GM20000 (cell line): ENCODE measurements at regions not wholly inside any gene's neighbourhood (a gene's known extent, or its start where the extent isn't known, plus 50 kb on each side); places are given as distances from the start of the nearest gene placed in this dataset.
"Not testable (repeated sequence)": the region's sequence is repeated elsewhere in the genome, so short reads cannot be mapped to it uniquely, and the experiment has no call there.

Source experiments
- DNase-seq: peaks from one replicate; pipeline ENCODE4 v3.0.0; 2012; ENCODE audit warnings: low spot score
- TF ChIP-seq, protein P1 (sequence below): IDR thresholded peaks from 2 replicates; pipeline ENCODE4 v1.5.1; 2012; ENCODE audit warnings: mild to moderate bottlenecking, control low read depth; ENCODE audit errors: extremely low read depth, missing control alignments

DNA sequence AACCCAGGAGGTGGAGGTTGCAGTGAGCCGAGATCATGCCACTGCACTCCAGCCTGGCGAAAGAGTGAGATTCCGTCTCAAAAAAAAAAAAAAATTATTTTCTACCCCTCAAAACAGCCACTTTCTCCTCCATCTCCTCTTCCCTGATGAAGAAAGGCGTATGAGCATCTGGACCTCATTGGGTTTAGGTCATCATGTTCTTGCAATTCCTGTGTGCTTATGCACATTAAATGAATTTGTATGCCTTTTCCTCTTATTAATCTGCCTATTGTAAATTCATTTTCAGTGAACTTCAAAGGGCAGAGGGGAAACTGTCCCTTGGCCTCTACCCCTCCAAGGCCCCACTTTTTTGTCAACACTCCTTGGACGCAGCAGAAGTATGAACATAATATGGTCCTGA is 117.8 kb downstream of the RPLP1 start:
- TF ChIP-seq, protein P1, sequence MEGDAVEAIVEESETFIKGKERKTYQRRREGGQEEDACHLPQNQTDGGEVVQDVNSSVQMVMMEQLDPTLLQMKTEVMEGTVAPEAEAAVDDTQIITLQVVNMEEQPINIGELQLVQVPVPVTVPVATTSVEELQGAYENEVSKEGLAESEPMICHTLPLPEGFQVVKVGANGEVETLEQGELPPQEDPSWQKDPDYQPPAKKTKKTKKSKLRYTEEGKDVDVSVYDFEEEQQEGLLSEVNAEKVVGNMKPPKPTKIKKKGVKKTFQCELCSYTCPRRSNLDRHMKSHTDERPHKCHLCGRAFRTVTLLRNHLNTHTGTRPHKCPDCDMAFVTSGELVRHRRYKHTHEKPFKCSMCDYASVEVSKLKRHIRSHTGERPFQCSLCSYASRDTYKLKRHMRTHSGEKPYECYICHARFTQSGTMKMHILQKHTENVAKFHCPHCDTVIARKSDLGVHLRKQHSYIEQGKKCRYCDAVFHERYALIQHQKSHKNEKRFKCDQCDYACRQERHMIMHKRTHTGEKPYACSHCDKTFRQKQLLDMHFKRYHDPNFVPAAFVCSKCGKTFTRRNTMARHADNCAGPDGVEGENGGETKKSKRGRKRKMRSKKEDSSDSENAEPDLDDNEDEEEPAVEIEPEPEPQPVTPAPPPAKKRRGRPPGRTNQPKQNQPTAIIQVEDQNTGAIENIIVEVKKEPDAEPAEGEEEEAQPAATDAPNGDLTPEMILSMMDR: no peak
- no peak for DNase-seq

DNA sequence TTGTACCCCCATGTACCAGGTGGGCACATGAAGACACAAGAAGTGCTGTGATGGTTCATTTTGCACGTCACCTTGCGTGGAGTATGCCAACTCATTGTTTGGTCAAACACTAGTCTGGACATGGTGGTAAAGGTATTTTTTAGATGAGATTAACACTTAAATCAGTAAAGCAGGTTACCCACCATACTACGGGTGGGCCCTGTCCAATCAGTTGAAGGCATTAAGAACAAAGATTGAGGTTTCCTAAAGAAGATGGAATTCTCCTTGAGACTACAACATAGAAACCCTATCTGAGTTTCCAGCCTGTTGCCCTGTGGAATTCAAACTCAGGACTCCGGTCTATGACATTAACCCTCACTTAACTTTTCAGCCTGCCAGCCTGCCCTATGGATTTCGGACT is 118.4 kb downstream of the RPLP1 start:
- TF ChIP-seq, protein P1: no peak
- DNase-seq: no peak

DNA sequence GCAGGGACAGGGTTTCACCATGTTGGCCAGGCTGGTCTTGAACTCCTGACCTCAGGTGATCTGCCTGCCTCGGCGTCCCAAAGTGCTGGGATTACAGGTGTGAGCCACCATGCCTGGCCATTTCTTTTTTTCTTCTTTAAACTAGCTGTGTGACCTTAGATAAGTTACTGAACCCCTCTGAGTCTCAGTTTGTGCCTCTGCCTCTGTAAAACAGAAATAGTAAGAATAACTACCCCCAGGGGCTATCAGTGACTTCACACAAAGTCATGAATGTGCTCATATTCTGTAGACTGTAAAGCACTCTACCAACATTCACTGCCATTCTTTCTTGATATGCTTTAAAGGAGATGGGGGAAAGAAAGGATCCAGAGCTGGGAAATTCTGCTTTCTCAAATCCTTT is 120.7 kb downstream of the RPLP1 start:
- not testable (repeated sequence) for DNase-seq

DNA sequence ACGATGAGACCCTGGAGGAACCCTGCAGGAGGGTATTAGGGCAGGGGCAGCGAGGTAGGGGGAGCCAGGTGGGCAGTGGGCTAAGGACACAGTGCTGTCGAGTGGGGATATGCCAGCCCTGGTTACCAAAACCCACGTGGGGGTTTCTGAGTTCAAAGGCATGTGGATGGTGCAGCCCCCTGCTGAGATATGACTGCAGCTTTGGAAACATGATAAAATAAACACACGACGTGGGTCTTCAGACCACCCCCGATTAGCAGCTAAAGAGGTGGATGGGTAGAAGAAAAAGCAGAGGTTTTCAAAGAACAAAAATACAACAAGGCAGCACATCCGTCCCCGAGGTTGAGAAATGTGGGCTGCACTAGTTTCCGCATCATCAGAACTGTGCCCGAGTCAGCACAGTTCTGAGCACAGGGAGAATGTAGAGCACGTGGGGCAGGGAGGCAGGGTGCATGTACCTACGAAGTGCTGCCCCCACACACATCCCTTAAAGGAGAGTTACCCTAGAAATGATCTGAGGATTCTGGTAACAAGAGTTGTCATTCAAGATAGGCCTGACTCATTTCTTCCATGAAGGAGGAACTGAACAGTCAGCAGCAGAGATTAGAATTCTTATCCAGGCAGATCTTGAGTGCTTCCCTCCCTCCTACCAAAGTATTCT is 121.3 kb downstream of the RPLP1 start:
- peak; percentile 40 for DNase-seq
- TF ChIP-seq, protein P1: no peak

DNA sequence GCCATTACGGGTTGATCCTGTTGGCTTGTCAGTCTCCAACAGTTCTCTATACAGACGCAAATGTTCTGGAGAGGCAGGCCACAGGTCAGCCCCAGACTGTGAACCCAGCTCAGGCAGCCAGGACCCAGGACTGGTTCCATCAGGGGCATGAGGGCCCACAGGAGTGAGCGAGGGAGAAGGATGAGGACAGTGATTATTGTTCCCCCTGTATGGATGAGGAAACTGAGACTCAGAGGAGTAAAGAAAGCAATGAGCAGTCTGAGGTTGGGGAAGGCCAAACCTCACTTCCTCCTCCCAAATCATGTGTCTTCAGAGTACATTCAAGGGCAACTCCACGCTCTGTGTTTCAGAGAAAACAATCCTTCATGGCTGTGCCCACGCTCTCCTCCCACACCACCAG is 121.9 kb downstream of the RPLP1 start:
- DNase-seq: no peak
- TF ChIP-seq, protein P1: no peak

DNA sequence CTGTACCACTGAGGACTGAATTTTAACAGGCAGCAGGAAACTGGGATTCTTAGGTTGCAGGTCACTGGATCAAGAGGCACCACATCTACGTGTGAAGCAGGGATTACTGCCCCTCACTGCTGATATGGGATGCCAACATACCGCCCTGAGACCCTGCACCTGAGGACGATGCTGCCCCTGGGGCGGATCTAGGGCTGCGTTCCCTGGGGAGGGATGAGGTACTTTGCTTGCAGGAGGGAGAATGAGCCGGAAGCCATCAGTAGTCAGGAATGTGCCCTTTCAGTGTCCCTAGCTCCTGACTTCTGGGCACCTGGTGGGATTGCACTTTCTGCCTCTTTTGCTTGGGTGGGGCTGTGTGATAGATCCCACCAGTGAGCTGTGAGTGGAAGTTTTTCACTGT is 122.8 kb downstream of the RPLP1 start:
- TF ChIP-seq, protein P1: no peak
- DNase-seq: no peak

DNA sequence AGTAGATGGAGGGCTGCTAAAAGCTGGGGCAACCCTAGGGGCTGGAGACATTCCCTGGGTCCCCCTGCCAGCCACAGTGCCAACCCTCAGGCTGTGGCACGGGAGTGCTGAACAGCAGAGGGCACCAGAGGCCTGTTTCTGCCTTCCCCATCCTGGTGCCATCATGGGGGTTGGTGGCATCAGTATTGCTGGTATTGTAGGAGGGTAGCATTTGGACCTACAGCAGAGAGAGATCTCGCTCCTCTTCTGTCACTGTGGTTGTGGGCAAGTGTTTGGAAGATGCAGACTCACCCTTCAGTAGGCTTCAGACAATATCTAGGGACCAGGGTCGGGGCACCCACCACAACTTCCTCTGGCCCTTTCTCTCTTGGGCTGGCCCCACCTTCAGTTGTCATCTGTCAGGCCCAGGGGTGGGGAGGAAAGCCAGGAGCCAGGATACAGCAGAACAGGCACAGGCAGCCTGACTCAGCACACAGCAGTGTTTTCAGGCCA is 123.5 kb downstream of the RPLP1 start:
- TF ChIP-seq, protein P1: peak; percentile 77
- peak; percentile 42 for DNase-seq

DNA sequence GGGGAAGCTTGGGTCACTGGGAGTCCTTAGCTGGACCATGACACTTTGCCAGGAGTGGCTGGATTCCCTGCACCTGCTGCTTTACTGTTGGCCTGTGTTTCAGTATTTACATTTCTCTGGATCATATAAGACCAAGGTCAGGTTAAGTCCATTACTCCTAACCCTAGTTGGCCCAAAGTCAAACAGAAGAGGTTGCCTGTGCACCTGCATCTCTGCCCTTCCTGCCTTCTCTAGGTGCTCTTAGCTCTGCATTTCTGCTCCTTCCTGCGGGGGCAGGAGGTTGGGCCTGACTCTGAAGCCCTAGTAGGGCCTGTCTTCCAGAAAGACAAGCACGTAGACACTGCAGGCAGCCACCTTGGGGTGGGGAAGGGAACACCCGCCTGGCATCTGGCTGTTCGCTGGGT is 124.3 kb downstream of the RPLP1 start:
- TF ChIP-seq, protein P1: no peak
- no peak for DNase-seq
